ENCODE measurements at regions not wholly inside any gene's neighbourhood (a gene's known extent, or its start where the extent isn't known, plus 50 kb on each side); places are given as distances from the start of the nearest gene placed in this dataset.
"Not testable (repeated sequence)": the region's sequence is repeated elsewhere in the genome, so short reads cannot be mapped to it uniquely, and the experiment has no call there.

- no peak for DNase-seq
Observed at GRCh38 chr13:71303144-71303543, 563.9 kb downstream of the DACH1 start.

GRCh38 chr13:71300602-71301001 lies 566.4 kb downstream of the DACH1 start:
- DNase-seq: no peak

- DNase-seq: no peak
Observed at GRCh38 chr13:71291842-71292146, 575.2 kb downstream of the DACH1 start.

- peak in 3 of 56 donors; percentile 0 to 6 (median 5) for DNase-seq
Observed at GRCh38 chr13:71290963-71291841, 575.8 kb downstream of the DACH1 start.

- DNase-seq: not testable (repeated sequence)
Observed at GRCh38 chr13:71289980-71290379, 577.0 kb downstream of the DACH1 start.

GRCh38 chr13:71285700-71286099 lies 581.3 kb downstream of the DACH1 start:
- DNase-seq: peak in 1 of 56 donors; percentile 1

GRCh38 chr13:71278512-71278911 lies 588.5 kb downstream of the DACH1 start:
- DNase-seq: no peak

GRCh38 chr13:71274923-71275608 lies 591.9 kb downstream of the DACH1 start:
- DNase-seq: no peak

GRCh38 chr13:71261256-71261655 lies 605.7 kb downstream of the DACH1 start:
- DNase-seq: no peak

GRCh38 chr13:71260246-71260645 lies 606.8 kb downstream of the DACH1 start:
- no peak for DNase-seq

- no peak for DNase-seq
Observed at GRCh38 chr13:71255633-71256032, 611.4 kb downstream of the DACH1 start.

GRCh38 chr13:71254384-71254783 lies 612.6 kb downstream of the DACH1 start:
- DNase-seq: no peak

GRCh38 chr13:71252184-71252704 lies 614.8 kb downstream of the DACH1 start:
- no peak for DNase-seq

GRCh38 chr13:71251292-71251951 lies 615.6 kb downstream of the DACH1 start:
- DNase-seq: no peak

- DNase-seq: no peak
Observed at GRCh38 chr13:71249011-71249410, 618.0 kb downstream of the DACH1 start.

GRCh38 chr13:71244161-71244560 lies 622.8 kb downstream of the DACH1 start:
- no peak for DNase-seq

- peak in 10 of 56 donors; percentile 0 to 16 (median 5) for DNase-seq
Observed at GRCh38 chr13:71242201-71242600, 624.8 kb downstream of the DACH1 start.

GRCh38 chr13:71240911-71241310 lies 626.1 kb downstream of the DACH1 start:
- DNase-seq: peak in 1 of 56 donors; percentile 1

GRCh38 chr13:71237332-71237731 lies 629.7 kb downstream of the DACH1 start:
- DNase-seq: no peak

- DNase-seq: no peak
Observed at GRCh38 chr13:71219698-71220415, 647.1 kb downstream of the DACH1 start.

- no peak for DNase-seq
Observed at GRCh38 chr13:71218960-71219359, 648.0 kb downstream of the DACH1 start.
